GM19238 (cell line): ENCODE measurements at regions not wholly inside any gene's neighbourhood (a gene's known extent, or its start where the extent isn't known, plus 50 kb on each side); places are given as distances from the start of the nearest gene placed in this dataset.
"Not testable (repeated sequence)": the region's sequence is repeated elsewhere in the genome, so short reads cannot be mapped to it uniquely, and the experiment has no call there.

Experiments used
- DNase-seq: peaks from one replicate; pipeline ENCODE4 v3.0.0; 2011; ENCODE audit warnings: low spot score; ENCODE audit not compliant: insufficient read length

- DNase-seq: peak; percentile 16
These were observed 107.2 kb upstream of the L3MBTL4 start for GRCh38 chr18:6521803-6522418.

- DNase-seq: no peak
These were observed 110.9 kb upstream of the L3MBTL4 start for GRCh38 chr18:6525604-6526003.

- DNase-seq: no peak
These were observed 122.8 kb upstream of the L3MBTL4 start for GRCh38 chr18:6537475-6537874.

- DNase-seq: not testable (repeated sequence)
These were observed 126.5 kb upstream of the L3MBTL4 start for GRCh38 chr18:6541131-6541679.

GRCh38 chr18:6542296-6542695, 127.6 kb upstream of the L3MBTL4 start:
- no peak for DNase-seq

- DNase-seq: no peak
These were observed 128.7 kb upstream of the L3MBTL4 start for GRCh38 chr18:6543330-6543908.

GRCh38 chr18:6546229-6546628, 131.5 kb upstream of the L3MBTL4 start:
- no peak for DNase-seq

GRCh38 chr18:6547476-6547875, 132.8 kb upstream of the L3MBTL4 start:
- DNase-seq: no peak

- no peak for DNase-seq
These were observed 138.7 kb upstream of the L3MBTL4 start for GRCh38 chr18:6553234-6553900.

- DNase-seq: no peak
These were observed 142.5 kb upstream of the L3MBTL4 start for GRCh38 chr18:6557057-6557769.

- no peak for DNase-seq
These were observed 143.1 kb upstream of the L3MBTL4 start for GRCh38 chr18:6557770-6558248.

GRCh38 chr18:6558446-6559156, 143.9 kb upstream of the L3MBTL4 start:
- no peak for DNase-seq

GRCh38 chr18:6559296-6559695, 144.6 kb upstream of the L3MBTL4 start:
- DNase-seq: no peak

- no peak for DNase-seq
These were observed 146.3 kb upstream of the L3MBTL4 start for GRCh38 chr18:6561016-6561415.

GRCh38 chr18:6561420-6561861, 146.7 kb upstream of the L3MBTL4 start:
- DNase-seq: no peak

GRCh38 chr18:6561862-6562291, 147.2 kb upstream of the L3MBTL4 start:
- DNase-seq: no peak

GRCh38 chr18:6563896-6564295, 149.2 kb upstream of the L3MBTL4 start:
- no peak for DNase-seq

GRCh38 chr18:6564950-6565814, 150.5 kb upstream of the L3MBTL4 start:
- DNase-seq: no peak

GRCh38 chr18:6565815-6566081, 151.0 kb upstream of the L3MBTL4 start:
- no peak for DNase-seq

GRCh38 chr18:6566338-6566911, 151.7 kb upstream of the L3MBTL4 start:
- no peak for DNase-seq
